Smooth muscle cell (in vitro differentiated cells): ENCODE measurements at regions not wholly inside any gene's neighbourhood (a gene's known extent, or its start where the extent isn't known, plus 50 kb on each side); places are given as distances from the start of the nearest gene placed in this dataset.

ENCODE experiments used
- DNase-seq: peaks from one replicate; lab custom pipeline; 2025; ENCODE audit not compliant: unreplicated experiment; lab: John Stamatoyannopoulos, UW
- H2AFZ ChIP-seq: fragments of 200-600 bp; sonication (generic); 2 replicates; pipeline ENCODE4 v1.6.0; 2016; ENCODE audit warnings: antibody characterized with exemption, low read depth, mild to moderate bottlenecking
- H3F3A ChIP-seq: fragments of 200-600 bp; sonication (generic); 2 replicates; pipeline ENCODE4 v1.6.0; 2017; ENCODE audit warnings: antibody characterized with exemption, low read depth
- H3K27ac ChIP-seq: fragments of 200-600 bp; sonication (generic); 2 replicates; pipeline ENCODE4 v1.5.1; 2016; ENCODE audit warnings: low read depth, mild to moderate bottlenecking
- H3K27me3 ChIP-seq: fragments of 200-600 bp; sonication (generic); 2 replicates; pipeline ENCODE4 v1.6.1; 2016; ENCODE audit warnings: low read depth, mild to moderate bottlenecking
- H3K36me3 ChIP-seq: fragments of 200-600 bp; sonication (generic); 2 replicates; pipeline ENCODE4 v1.5.1; 2016; ENCODE audit warnings: low read depth
- H3K4me1 ChIP-seq: fragments of 200-600 bp; sonication (generic); 2 replicates; pipeline ENCODE4 v1.5.1; 2016; ENCODE audit warnings: low read depth
- H3K4me2 ChIP-seq: fragments of 200-600 bp; sonication (generic); 2 replicates; pipeline ENCODE4 v1.6.0; 2016; ENCODE audit warnings: mild to moderate bottlenecking
- H3K4me3 ChIP-seq: fragments of 200-600 bp; sonication (generic); 2 replicates; pipeline ENCODE4 v1.5.1; 2016; ENCODE audit warnings: mild to moderate bottlenecking
- H3K79me2 ChIP-seq: fragments of 200-600 bp; sonication (generic); 2 replicates; pipeline ENCODE4 v1.6.0; 2016; ENCODE audit warnings: low read depth, mild to moderate bottlenecking
- H3K9ac ChIP-seq: fragments of 200-600 bp; sonication (generic); 2 replicates; pipeline ENCODE4 v1.6.0; 2016; ENCODE audit warnings: low read depth
- H3K9me3 ChIP-seq: fragments of 200-600 bp; sonication (generic); replicated peaks from 2 replicates; pipeline ENCODE4 v1.5.1; 2016; ENCODE audit warnings: low read depth
- H4K20me1 ChIP-seq: fragments of 200-600 bp; sonication (generic); 2 replicates; pipeline ENCODE4 v1.6.0; 2016; ENCODE audit warnings: low read depth
- CTCF ChIP-seq: fragments of 200-600 bp; sonication (generic); IDR thresholded peaks from 2 replicates; pipeline ENCODE4 v1.5.1; 2017; ENCODE audit warnings: borderline replicate concordance, mild to moderate bottlenecking, antibody characterized with exemption; ENCODE audit not compliant: insufficient read depth, poor library complexity, severe bottlenecking
- WGBS: methylation state at CpG from one replicate; pipeline ENCODE4 v1.1.7; 2016; ENCODE audit warnings: low lambda C conversion rate; 5-methylcytosine and 5-hydroxymethylcytosine counted together

DNA sequence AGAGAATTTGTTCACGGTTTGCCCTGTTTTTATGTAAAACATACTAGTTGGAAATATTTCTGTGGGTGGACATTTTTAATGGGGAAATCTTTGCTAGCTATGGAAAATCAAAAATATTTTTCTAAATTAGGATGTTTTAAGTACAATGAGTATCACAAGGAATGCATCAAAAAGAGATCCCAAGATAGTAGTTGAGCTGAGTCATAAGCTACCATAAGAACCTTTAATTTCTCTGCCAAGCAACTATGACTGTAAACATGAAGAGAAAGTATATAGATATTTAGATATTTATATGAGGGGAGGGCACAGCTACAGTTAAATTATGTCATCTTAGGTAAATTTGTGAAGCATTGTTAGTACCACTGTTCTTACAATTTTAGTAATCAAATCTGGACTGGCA is 646.2 kb downstream of the XIRP2 start:
- H3F3A ChIP-seq = no peaks in the 10 kb centered on the region
- no peak overlapping the region for H3K9ac ChIP-seq
- 98% methylated on average over 1 of the region's 1 CpG for WGBS
- no peaks in the 10 kb centered on the region for H3K4me1 ChIP-seq
- no peak overlapping the region for H2AFZ ChIP-seq
- H3K27ac ChIP-seq = no peak overlapping the region
- no peaks in the 10 kb centered on the region for H3K36me3 ChIP-seq
- no peaks in the 10 kb centered on the region for H3K9me3 ChIP-seq
- H3K27me3 ChIP-seq = no peaks in the 10 kb centered on the region
- H3K4me3 ChIP-seq = no peak overlapping the region
- no peaks in the 10 kb centered on the region for H3K79me2 ChIP-seq
- TF ChIP-seq CTCF = no peak
- no peak for DNase-seq
- no peaks in the 10 kb centered on the region for H4K20me1 ChIP-seq
- no peak overlapping the region for H3K4me2 ChIP-seq

DNA sequence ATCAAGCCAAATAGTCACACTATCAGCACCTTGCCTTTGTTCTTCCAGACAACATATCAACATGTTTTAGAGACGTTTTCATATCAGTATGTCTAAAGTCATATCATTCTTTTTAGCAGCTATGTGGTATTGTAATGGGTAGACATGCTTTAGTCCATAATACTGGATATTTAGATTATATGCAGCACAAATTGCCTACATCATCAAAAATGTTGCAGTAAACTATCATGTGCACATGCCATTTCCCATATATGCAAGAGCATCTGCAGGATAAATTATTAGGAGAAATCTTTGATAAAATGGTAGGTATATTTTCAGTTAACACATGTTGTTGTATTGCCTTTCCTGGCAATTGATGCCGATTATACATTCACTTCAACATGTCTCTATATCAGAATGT is 636.5 kb downstream of the XIRP2 start:
- H3K4me2 ChIP-seq = no peak overlapping the region
- no peaks in the 10 kb centered on the region for H3K27me3 ChIP-seq
- H3K9me3 ChIP-seq = peaks cover 5% of the 10 kb centered on the region
- no peak overlapping the region for H2AFZ ChIP-seq
- no peak overlapping the region for H3K27ac ChIP-seq
- H3K4me3 ChIP-seq = no peak overlapping the region
- 75% methylated on average over 2 of the region's 2 CpGs for WGBS
- TF ChIP-seq CTCF = no peak
- no peaks in the 10 kb centered on the region for H3K36me3 ChIP-seq
- no peaks in the 10 kb centered on the region for H3F3A ChIP-seq
- no peaks in the 10 kb centered on the region for H3K79me2 ChIP-seq
- no peak for DNase-seq
- H4K20me1 ChIP-seq = no peaks in the 10 kb centered on the region
- no peak overlapping the region for H3K9ac ChIP-seq
- H3K4me1 ChIP-seq = no peaks in the 10 kb centered on the region

DNA sequence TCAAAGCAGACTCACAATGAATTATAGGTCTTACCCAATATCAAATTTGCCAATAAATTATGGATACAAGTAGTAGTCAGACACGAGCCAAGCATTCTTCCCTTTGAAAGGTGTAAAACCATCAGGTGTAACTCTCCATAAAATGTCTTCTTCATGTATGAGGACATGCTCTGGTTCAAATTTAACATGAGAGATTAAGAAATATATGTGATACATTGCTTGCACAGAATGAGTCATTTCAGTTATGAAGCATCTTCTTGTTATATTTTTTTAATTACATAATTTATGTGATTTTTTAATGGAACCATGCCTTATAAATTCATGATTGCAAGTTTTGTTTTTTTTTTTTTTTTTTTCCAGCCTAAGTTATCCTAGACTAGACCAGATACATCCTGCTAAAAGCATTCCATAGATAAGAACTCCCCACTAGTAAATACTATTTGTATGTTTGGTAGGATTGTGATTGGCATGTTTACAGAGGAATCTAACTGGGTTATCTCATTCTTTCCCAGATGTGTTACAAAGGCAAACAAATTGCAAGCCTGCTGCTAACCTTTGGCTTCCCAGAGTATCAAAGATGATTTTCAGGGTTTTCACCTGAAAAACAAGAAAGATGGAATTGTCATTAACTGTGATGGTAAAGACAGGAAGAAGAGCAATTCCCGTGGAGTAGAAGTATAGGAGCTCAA is 621.9 kb downstream of the XIRP2 start:
- Histone ChIP-seq H3K4me1 (peaks cover 6% of the 10 kb centered on the region), H4K20me1 (no peaks in the 10 kb centered on the region), H3K9me3 (no peaks in the 10 kb centered on the region), H3K79me2 (no peaks in the 10 kb centered on the region), H3K36me3 (no peaks in the 10 kb centered on the region), H3F3A (no peaks in the 10 kb centered on the region), H3K4me3 (no peak overlapping the region), H2AFZ (peak overlapping the region; percentile 81), H3K9ac (peak overlapping the region; percentile 7), H3K27ac (peak overlapping the region; percentile 54), H3K27me3 (no peaks in the 10 kb centered on the region), H3K4me2 (peak overlapping the region; percentile 73)
- 25% methylated on average over 2 of the region's 2 CpGs for WGBS
- DNase-seq = no peak
- TF ChIP-seq CTCF = no peak

- Histone ChIP-seq H3K9me3 (no peaks in the 10 kb centered on the region), H3K27ac (peak overlapping the region; percentile 54), H3K79me2 (no peaks in the 10 kb centered on the region), H3K27me3 (no peaks in the 10 kb centered on the region), H3K4me2 (peak overlapping the region; percentile 73), H3K4me3 (no peak overlapping the region), H4K20me1 (no peaks in the 10 kb centered on the region), H2AFZ (peak overlapping the region; percentile 81), H3K4me1 (peaks cover 6% of the 10 kb centered on the region), H3F3A (no peaks in the 10 kb centered on the region), H3K36me3 (no peaks in the 10 kb centered on the region), H3K9ac (peak overlapping the region; percentile 7)
- 1% methylated on average over 4 of the region's 4 CpGs for WGBS
- TF ChIP-seq CTCF = no peak
- DNase-seq = no peak
These were observed 621.3 kb downstream of the XIRP2 start for GRCh38 chr2:167509586-167509985.
